GM20000 (cell line): ENCODE measurements at regions not wholly inside any gene's neighbourhood (a gene's known extent, or its start where the extent isn't known, plus 50 kb on each side); places are given as distances from the start of the nearest gene placed in this dataset.

ENCODE experiments used
- DNase-seq: peaks from one replicate; pipeline ENCODE4 v3.0.0; 2012; ENCODE audit warnings: low spot score
- TF ChIP-seq, protein P1 (sequence below): IDR thresholded peaks from 2 replicates; pipeline ENCODE4 v1.5.1; 2012; ENCODE audit warnings: mild to moderate bottlenecking, control low read depth; ENCODE audit errors: extremely low read depth, missing control alignments

DNA sequence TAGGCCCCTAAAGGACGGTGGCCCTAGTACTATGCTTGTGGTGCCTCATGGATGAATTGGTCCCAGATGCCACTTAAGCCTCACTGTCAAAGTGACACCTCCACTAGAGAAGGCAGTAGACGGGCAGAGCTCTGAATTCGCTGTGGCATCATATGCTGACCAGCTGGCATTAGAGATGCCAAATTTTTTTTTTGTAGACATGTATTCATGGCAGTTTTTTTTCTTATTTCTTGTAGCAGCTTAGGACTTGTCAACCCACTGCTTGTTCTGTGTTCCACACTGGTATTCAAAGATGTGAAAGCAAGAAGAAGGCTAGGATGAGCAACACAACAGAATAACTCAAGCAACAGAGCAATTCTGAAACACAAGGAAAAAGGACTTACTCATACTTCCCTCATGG lies 212.5 kb downstream of the DLEU7 start:
- TF ChIP-seq, protein P1, sequence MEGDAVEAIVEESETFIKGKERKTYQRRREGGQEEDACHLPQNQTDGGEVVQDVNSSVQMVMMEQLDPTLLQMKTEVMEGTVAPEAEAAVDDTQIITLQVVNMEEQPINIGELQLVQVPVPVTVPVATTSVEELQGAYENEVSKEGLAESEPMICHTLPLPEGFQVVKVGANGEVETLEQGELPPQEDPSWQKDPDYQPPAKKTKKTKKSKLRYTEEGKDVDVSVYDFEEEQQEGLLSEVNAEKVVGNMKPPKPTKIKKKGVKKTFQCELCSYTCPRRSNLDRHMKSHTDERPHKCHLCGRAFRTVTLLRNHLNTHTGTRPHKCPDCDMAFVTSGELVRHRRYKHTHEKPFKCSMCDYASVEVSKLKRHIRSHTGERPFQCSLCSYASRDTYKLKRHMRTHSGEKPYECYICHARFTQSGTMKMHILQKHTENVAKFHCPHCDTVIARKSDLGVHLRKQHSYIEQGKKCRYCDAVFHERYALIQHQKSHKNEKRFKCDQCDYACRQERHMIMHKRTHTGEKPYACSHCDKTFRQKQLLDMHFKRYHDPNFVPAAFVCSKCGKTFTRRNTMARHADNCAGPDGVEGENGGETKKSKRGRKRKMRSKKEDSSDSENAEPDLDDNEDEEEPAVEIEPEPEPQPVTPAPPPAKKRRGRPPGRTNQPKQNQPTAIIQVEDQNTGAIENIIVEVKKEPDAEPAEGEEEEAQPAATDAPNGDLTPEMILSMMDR = no peak
- DNase-seq = no peak

DNA sequence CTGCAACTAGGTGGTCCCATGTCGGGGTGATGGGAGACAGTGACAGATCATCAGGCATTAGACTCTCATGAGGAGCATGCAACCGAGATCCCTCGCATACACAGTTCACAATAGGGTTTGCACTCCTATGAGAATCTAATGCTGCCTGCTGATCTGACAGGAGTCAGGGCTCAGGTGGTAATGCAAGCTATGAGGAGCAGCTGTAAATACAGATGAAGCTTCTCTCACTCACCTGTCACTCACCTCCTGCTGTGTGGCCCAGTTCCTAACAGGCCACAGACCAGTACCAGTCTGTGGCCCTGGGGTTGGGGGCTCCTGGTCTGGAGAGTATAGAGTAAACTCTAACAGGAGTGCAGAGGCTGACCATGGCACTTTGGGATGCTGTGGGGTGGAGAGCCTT lies 209.2 kb downstream of the DLEU7 start:
- TF ChIP-seq, protein P1 = no peak

DNA sequence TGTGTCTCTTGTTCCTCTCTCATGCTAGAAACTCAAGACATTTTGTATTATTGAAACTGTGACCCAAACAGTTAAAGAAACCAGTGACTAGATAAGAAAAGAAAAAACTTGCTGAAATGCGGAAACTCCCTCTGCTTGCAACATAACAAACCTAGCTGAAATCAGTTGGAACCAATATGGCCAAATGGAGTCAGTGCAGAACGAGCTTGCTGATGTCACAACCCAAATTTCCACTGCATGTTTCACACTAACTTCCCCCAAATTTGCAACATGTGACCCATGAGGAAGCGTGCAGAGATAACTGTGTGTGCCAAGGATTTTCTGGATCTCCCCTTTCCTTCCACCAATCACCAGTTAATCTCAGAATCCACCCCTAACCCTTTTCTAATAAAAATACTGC lies 208.0 kb downstream of the DLEU7 start:
- peak; percentile 12 for DNase-seq
- TF ChIP-seq, protein P1 = no peak

More for the DNA sequence above, 209.2 kb downstream of the DLEU7 start:
- DNase-seq = no peak

DNA sequence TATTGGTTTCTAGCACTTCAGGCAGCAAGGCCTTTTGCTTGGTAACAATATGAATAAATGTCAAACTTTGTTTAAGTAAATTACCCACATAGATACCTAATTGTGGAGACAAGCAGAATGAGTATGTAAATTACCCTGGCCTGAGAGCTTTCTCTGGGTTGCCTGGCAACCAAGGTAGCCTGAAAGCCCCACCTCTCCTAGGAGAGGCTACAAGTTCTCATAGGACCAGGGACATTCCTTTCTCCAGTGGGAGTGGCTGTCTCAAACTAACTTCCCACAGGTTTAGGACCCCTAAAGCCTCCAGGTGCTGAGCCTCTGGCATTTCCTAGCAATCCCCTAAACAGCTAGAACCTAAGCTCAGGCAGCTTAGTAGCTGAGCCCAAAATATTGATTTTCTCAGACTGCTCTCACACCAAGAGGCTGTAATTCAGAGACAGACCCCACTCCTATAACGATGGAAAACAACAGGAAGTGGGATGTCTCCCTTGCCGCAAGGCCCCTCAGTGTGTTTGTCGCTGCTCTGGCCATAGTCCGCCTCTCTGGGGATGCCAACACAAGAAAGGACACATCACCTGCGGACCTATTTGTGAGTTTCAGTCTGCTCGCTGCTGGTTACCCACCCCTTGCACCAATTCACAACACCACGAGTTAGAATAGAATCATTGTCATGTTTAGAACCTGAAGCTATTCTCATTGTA lies 207.3 kb downstream of the DLEU7 start:
- TF ChIP-seq, protein P1 = no peak
- DNase-seq = peak; percentile 66

DNA sequence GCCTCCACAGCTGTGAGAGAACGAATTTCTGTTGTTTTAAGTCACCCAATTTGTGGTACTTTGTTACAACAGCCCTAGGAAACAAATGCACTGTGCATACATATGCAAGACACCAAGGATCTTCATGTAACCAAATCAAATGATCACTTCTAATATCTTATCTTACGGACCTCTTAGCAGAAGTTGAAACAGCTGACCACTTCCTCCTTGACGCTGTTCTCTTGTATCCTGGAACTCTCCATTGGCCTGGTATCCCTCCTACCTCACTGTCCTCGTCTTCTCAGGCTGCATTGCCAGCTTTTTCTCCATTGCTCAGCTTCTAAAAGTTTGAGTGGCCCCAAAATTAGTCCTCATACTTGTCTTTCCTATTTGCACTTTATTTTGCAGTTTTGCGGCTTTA lies 200.4 kb downstream of the DLEU7 start:
- DNase-seq = no peak
- TF ChIP-seq, protein P1 = no peak

DNA sequence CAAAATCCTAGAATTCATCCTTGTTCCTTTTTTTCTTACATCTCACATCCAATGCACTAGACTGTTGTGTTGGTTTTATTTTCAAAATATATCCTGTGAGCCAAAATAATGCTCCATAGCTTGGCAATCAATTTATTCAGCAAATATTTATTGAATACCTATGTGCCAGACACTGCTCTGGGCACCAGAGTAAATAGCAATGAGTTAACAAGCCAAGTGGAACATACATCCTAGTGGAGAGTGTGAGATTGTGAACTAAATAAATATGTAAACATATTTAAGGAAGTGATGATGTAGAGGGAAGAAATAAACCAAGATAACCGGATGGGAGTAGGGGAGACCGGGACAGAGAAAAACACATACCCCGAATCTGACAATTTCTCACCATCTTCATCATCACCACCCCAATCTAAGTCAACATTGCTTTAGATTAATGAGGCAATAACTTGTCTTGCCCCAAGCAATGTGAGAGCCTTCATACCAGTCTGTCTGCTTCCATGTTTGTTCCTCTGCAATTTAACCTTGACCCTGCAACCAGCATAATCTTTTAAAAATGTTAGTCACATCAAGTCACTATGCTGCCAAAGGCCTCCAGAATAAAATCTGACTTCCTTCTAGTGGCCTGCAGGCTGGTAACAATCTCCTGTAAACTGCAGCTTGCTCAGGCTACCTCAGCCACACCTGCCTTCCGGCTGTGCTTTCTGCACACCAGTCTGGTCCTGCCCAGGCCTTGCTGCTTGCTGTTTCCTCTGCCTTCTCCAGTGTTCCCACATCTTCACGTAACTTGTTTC lies 199.2 kb downstream of the DLEU7 start:
- no peak for DNase-seq
- TF ChIP-seq, protein P1 = no peak

DNA sequence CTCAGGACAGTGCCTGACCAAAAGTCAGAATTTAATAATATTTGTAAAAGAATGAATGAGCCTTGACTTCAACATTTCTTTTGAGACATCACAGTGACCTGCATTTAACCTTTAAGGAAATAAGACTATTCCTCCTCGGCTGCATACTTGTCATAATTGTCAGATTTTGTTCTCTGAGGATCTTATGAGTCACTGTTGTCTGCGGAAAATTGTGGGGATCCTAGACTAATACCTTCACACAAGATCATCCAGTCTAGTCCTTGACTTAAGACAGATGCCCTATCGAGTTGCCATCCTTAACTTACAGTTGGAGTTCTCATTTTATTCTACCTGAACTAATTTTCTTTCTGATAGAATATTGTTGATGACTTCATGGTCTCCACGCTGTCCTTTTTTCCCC lies 198.4 kb downstream of the DLEU7 start:
- TF ChIP-seq, protein P1 = no peak
- DNase-seq = no peak
